NCI-H446 treated with DMSO at 0.1 percent for 48 hours (cell line): ENCODE measurements at regions not wholly inside any gene's neighbourhood (a gene's known extent, or its start where the extent isn't known, plus 50 kb on each side); places are given as distances from the start of the nearest gene placed in this dataset.
"Not testable (repeated sequence)": the region's sequence is repeated elsewhere in the genome, so short reads cannot be mapped to it uniquely, and the experiment has no call there.

ENCODE experiments used
- DNase-seq: peaks from one replicate; lab custom pipeline; 2025; lab: John Stamatoyannopoulos, UW

GRCh38 chr6:67766057-67766456 is 869.0 kb upstream of the ADGRB3 start:
- no peak for DNase-seq

GRCh38 chr6:67759001-67759400 is 876.1 kb upstream of the ADGRB3 start:
- no peak for DNase-seq

GRCh38 chr6:67757465-67758033 is 877.5 kb upstream of the ADGRB3 start:
- no peak for DNase-seq

GRCh38 chr6:67748521-67748920 is 886.6 kb upstream of the ADGRB3 start:
- no peak for DNase-seq

- DNase-seq, result no peak
Measured at GRCh38 chr6:67736816-67737215, 898.3 kb upstream of the ADGRB3 start.

- no peak for DNase-seq
Measured at GRCh38 chr6:67736161-67736560, 898.9 kb upstream of the ADGRB3 start.

GRCh38 chr6:67735623-67736022 is 899.5 kb upstream of the ADGRB3 start:
- DNase-seq, result no peak

- DNase-seq, result no peak
Measured at GRCh38 chr6:67722861-67723261, 912.2 kb upstream of the ADGRB3 start.

- no peak for DNase-seq
Measured at GRCh38 chr6:67717281-67717680, 917.8 kb upstream of the ADGRB3 start.

- no peak for DNase-seq
Measured at GRCh38 chr6:67706388-67706787, 928.7 kb upstream of the ADGRB3 start.

- DNase-seq, result no peak
Measured at GRCh38 chr6:67698534-67698933, 936.5 kb upstream of the ADGRB3 start.

GRCh38 chr6:67694127-67694526 is 941.0 kb upstream of the ADGRB3 start:
- DNase-seq, result no peak

GRCh38 chr6:67689329-67689728 is 945.8 kb upstream of the ADGRB3 start:
- DNase-seq, result no peak

GRCh38 chr6:67687396-67687795 is 947.7 kb upstream of the ADGRB3 start:
- DNase-seq, result no peak

- not testable (repeated sequence) for DNase-seq
Measured at GRCh38 chr6:67686225-67686624, 948.9 kb upstream of the ADGRB3 start.

- no peak for DNase-seq
Measured at GRCh38 chr6:67683960-67684359, 951.1 kb upstream of the ADGRB3 start.

GRCh38 chr6:67680297-67680932 is 954.7 kb upstream of the ADGRB3 start:
- no peak for DNase-seq

GRCh38 chr6:67679566-67680296 is 955.4 kb upstream of the ADGRB3 start:
- no peak for DNase-seq

- no peak for DNase-seq
Measured at GRCh38 chr6:67676892-67677291, 958.2 kb upstream of the ADGRB3 start.

- no peak for DNase-seq
Measured at GRCh38 chr6:67667637-67668422, 967.3 kb upstream of the ADGRB3 start.

- DNase-seq, result no peak
Measured at GRCh38 chr6:67666177-67666964, 968.7 kb upstream of the ADGRB3 start.

- no peak for DNase-seq
Measured at GRCh38 chr6:67664942-67665341, 970.1 kb upstream of the ADGRB3 start.
